HL-60 (cell line): ENCODE measurements at regions not wholly inside any gene's neighbourhood (a gene's known extent, or its start where the extent isn't known, plus 50 kb on each side); places are given as distances from the start of the nearest gene placed in this dataset.

Source experiments
- DNase-seq, 2 experiments: peaks; one replicate each; pipeline ENCODE4 v3.0.0-alpha.2; 2010 to 2020; ENCODE audit warnings: low read depth in 1 of 2, low spot score in 1 of 2
- H3K27ac ChIP-seq: fragments of 250-450 bp; sonication (Bioruptor Pico); replicated peaks from 2 replicates; pipeline ENCODE4 v1.5.1; 2020; ENCODE audit warnings: mild to moderate bottlenecking, moderate library complexity
- H3K27me3 ChIP-seq: fragments of 250-450 bp; sonication (Bioruptor Pico); 2 replicates; pipeline ENCODE4 v1.5.1; 2021; ENCODE audit warnings: mild to moderate bottlenecking, moderate library complexity; ENCODE audit not compliant: insufficient read depth, poor library complexity, severe bottlenecking
- H3K4me3 ChIP-seq: replicated peaks from 2 replicates; pipeline ENCODE4 v1.5.1; 2011; ENCODE audit warnings: mild to moderate bottlenecking, control low read depth, low read length; ENCODE audit not compliant: insufficient read depth
- CTCF ChIP-seq: IDR thresholded peaks from one replicate; pipeline ENCODE4 v1.5.1; 2011; ENCODE audit warnings: low read length, control low read depth, inconsistent platforms; ENCODE audit not compliant: insufficient read depth
- GABPA ChIP-seq: IDR thresholded peaks from 2 replicates; pipeline ENCODE4 v1.6.1; 2012; ENCODE audit warnings: low read depth
- POLR2AphosphoS5 ChIP-seq: IDR thresholded peaks from 2 replicates; pipeline ENCODE4 v1.6.1; 2012; ENCODE audit warnings: low read depth
- REST ChIP-seq: IDR thresholded peaks from 2 replicates; pipeline ENCODE4 v1.6.1; 2012; ENCODE audit warnings: low read depth; ENCODE audit not compliant: insufficient replicate concordance
- SPI1 ChIP-seq: IDR thresholded peaks from 2 replicates; pipeline ENCODE4 v1.6.1; 2012; ENCODE audit warnings: low read depth, mild to moderate bottlenecking, borderline replicate concordance

GRCh38 chr11:21820176-21820575, 372.7 kb upstream of the ANO5 start:
- TF ChIP-seq GABPA, result no peak
- no peak for TF ChIP-seq POLR2AphosphoS5
- no peak overlapping the region for H3K27ac ChIP-seq
- no peaks in the 10 kb centered on the region for H3K27me3 ChIP-seq
- no peak for DNase-seq
- no peak overlapping the region for H3K4me3 ChIP-seq

GRCh38 chr11:21825127-21825526, 367.8 kb upstream of the ANO5 start:
- TF ChIP-seq CTCF (no peak), REST (no peak), SPI1 (no peak), GABPA (no peak), POLR2AphosphoS5 (no peak)
- no peak for DNase-seq
- Histone ChIP-seq H3K4me3 (no peak overlapping the region), H3K27ac (no peak overlapping the region), H3K27me3 (no peaks in the 10 kb centered on the region)

GRCh38 chr11:21838427-21838826, 354.5 kb upstream of the ANO5 start:
- no peak for DNase-seq
- Histone ChIP-seq H3K27me3 (no peaks in the 10 kb centered on the region), H3K27ac (no peak overlapping the region), H3K4me3 (no peak overlapping the region)
- TF ChIP-seq SPI1, result no peak

- no peak for TF ChIP-seq CTCF
- no peak for TF ChIP-seq REST
- TF ChIP-seq POLR2AphosphoS5, result no peak
- TF ChIP-seq SPI1, result no peak
- TF ChIP-seq GABPA, result no peak
- no peaks in the 10 kb centered on the region for H3K27me3 ChIP-seq
- no peak overlapping the region for H3K4me3 ChIP-seq
- DNase-seq, result no peak
- no peak overlapping the region for H3K27ac ChIP-seq
These were observed 353.1 kb upstream of the ANO5 start for GRCh38 chr11:21839796-21840195.

GRCh38 chr11:21861314-21861713, 331.6 kb upstream of the ANO5 start:
- TF ChIP-seq POLR2AphosphoS5, result no peak
- no peak for DNase-seq
- Histone ChIP-seq H3K4me3 (no peak overlapping the region), H3K27ac (no peak overlapping the region), H3K27me3 (no peaks in the 10 kb centered on the region)

GRCh38 chr11:21865541-21865940, 327.3 kb upstream of the ANO5 start:
- H3K27me3 ChIP-seq, result no peaks in the 10 kb centered on the region
- no peak for TF ChIP-seq POLR2AphosphoS5
- DNase-seq, result no peak
- no peak overlapping the region for H3K27ac ChIP-seq
- no peak overlapping the region for H3K4me3 ChIP-seq
